Muscle of leg (tissue), 3 donors: ENCODE measurements at regions not wholly inside any gene's neighbourhood (a gene's known extent, or its start where the extent isn't known, plus 50 kb on each side); places are given as distances from the start of the nearest gene placed in this dataset.
"Not testable (repeated sequence)": the region's sequence is repeated elsewhere in the genome, so short reads cannot be mapped to it uniquely, and the experiment has no call there.

Experiments used
- DNase-seq: peaks from one replicate; pipeline ENCODE4 v3.0.0; 2013
- H3K27ac ChIP-seq: one replicate; pipeline ENCODE4 v1.5.1; 2013; ENCODE audit warnings: mild to moderate bottlenecking, low read length, control low read depth
- H3K27me3 ChIP-seq: one replicate; pipeline ENCODE4 v1.6.1; 2013; ENCODE audit warnings: low read length; ENCODE audit not compliant: control insufficient read depth, insufficient read depth
- H3K36me3 ChIP-seq: one replicate; pipeline ENCODE4 v1.6.1; 2013; ENCODE audit warnings: low read length; ENCODE audit not compliant: control insufficient read depth, insufficient read depth
- H3K4me1 ChIP-seq: one replicate; pipeline ENCODE4 v1.6.1; 2013; ENCODE audit warnings: low read length; ENCODE audit not compliant: control insufficient read depth, insufficient read depth
- H3K4me3 ChIP-seq: one replicate; pipeline ENCODE4 v1.5.1; 2013; ENCODE audit warnings: low read length, control low read depth
- H3K9me3 ChIP-seq: replicated peaks from 2 replicates; pipeline ENCODE4 v1.6.1; 2013; ENCODE audit warnings: low read depth, low read length; ENCODE audit not compliant: control insufficient read depth
- WGBS: methylation state at CpG from one replicate; pipeline ENCODE4 v1.1.5; 2013; ENCODE audit warnings: missing lambda C conversion rate; ENCODE audit not compliant: insufficient coverage; 5-methylcytosine and 5-hydroxymethylcytosine counted together

DNA sequence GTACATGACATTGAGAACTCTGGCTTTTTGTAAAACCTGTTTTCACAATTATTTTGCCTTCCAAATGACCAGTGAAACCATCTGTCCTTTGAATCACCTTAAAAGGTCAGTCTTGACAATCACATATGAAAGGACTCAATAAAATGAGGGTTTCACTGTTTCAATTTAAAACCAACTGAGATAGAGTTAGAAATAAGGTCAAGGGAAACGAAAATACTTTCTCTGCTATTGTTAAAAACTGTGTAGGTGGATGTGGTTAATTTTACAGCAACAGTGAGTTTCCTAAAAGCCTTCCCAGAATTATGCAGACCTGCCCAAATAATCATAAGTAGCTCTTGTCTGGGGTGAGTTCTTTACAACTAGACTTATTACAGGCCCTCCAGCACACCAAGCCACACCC is 839.9 kb downstream of the RAB28 start:
- Histone ChIP-seq H3K36me3 (no peaks in the 10 kb centered on the region), H3K27me3 (no peaks in the 10 kb centered on the region), H3K9me3 (peaks cover 2% of the 10 kb centered on the region), H3K4me1 (no peaks in the 10 kb centered on the region), H3K27ac (no peak overlapping the region), H3K4me3 (no peak overlapping the region)
- WGBS, result no CpG with 5 or more reads among the region's 1 CpG
- DNase-seq, result no peak

DNA sequence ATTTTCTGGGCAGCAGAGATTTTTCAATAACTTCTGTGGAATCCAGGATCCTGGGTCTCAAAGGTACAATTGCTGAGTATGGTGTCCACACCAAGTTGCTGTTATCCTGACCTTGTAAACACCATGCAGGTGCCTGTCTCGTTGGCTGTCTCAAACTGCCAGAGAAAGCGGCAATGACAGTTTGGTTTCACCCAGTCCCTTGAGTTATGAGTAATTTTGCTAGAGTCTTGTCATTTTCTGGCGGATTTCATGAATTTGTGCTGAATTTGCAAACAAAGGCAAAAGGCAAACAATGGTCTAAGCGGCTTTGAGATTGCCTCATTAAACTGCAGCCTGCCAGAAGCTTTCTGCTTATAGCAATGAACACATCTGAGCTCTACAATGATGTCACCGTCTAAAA is 847.9 kb downstream of the RAB28 start:
- no peak for DNase-seq
- no peak overlapping the region for H3K27ac ChIP-seq
- H3K27me3 ChIP-seq, result no peaks in the 10 kb centered on the region
- H3K4me3 ChIP-seq, result no peak overlapping the region
- peaks cover 2% of the 10 kb centered on the region for H3K9me3 ChIP-seq
- WGBS, result 74% methylated on average over 4 of the region's 5 CpGs
- no peaks in the 10 kb centered on the region for H3K36me3 ChIP-seq
- H3K4me1 ChIP-seq, result no peaks in the 10 kb centered on the region

DNA sequence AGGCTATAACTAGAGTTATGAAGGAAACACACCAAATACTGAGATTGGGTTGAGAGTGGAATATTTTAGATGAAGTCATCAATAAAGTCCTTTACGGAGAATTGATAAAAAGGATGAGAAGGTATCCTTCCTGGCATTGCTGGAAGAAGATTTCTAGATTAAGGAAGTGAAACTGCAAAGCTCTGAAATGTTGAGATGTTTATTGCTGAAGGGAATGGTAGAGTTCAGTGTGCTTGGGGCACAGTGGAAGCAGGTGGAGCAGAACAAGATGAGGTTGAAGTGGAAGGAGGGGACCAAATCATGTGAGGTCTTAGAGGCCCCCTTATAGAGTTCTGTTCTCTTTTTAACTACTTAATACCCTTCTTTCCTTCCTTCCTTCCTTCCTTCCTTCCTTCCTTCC is 848.5 kb downstream of the RAB28 start:
- H3K36me3 ChIP-seq, result no peaks in the 10 kb centered on the region
- H3K9me3 ChIP-seq, result peaks cover 2% of the 10 kb centered on the region
- H3K27ac ChIP-seq, result no peak overlapping the region
- no peak overlapping the region for H3K4me3 ChIP-seq
- no CpG with 5 or more reads among the region's 1 CpG for WGBS
- H3K4me1 ChIP-seq, result no peaks in the 10 kb centered on the region
- no peaks in the 10 kb centered on the region for H3K27me3 ChIP-seq
- no peak for DNase-seq

DNA sequence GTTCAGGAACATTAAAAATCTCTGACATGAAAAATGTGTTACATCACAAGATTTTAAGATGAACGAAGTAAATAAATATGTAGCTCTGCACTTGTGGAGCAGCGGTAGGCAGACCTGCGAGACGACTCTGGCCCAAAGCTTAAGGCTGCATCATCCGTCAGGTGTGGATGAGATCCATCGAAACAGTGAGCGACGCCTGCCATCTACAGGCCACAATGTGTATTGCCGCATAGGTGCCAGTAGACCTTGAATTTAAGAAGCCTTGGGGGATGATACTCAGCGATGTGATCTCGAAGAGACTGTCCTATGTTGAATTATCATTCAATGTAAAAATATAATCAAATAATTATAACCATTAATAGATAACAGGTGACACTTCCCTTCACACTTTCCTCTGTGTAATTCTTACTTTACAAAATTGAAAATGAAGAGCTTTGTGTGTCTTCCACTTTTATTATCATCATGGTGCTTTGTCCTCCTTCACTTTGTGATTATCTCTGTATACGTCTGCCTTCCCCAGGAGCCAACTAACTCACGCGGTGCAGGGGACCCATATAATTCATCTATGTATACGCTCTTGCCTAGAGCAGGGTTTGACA is 851.0 kb downstream of the RAB28 start:
- no peaks in the 10 kb centered on the region for H3K36me3 ChIP-seq
- H3K27ac ChIP-seq, result no peak overlapping the region
- peak; percentile 63 for DNase-seq
- no peaks in the 10 kb centered on the region for H3K9me3 ChIP-seq
- no peak overlapping the region for H3K4me3 ChIP-seq
- 7% methylated on average over 5 of the region's 15 CpGs for WGBS
- H3K4me1 ChIP-seq, result no peaks in the 10 kb centered on the region
- H3K27me3 ChIP-seq, result no peaks in the 10 kb centered on the region

DNA sequence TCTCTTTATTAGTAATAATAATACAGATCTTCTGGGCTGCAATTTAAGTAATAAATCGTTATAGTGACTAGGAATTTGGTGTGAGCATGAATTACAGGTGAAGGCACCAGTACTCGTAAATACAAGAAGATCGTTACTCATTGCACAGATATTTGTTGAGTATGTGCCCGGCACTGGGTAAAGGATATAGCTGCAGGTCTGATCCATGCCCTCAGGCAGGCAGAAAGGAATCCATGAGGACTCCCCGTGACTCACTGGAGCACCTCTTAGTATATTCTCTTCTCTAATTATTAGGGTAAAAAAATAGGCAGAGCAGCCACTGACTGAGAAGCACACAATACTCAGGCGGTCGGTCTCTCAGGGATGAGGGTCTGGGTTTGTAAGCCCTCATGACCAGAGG is 868.3 kb downstream of the RAB28 start:
- Histone ChIP-seq H3K4me3 (no peak overlapping the region), H3K9me3 (no peaks in the 10 kb centered on the region), H3K27ac (no peak overlapping the region), H3K4me1 (no peaks in the 10 kb centered on the region), H3K36me3 (no peaks in the 10 kb centered on the region), H3K27me3 (no peaks in the 10 kb centered on the region)
- WGBS, result 100% methylated on average over 4 of the region's 7 CpGs
- DNase-seq, result no peak

DNA sequence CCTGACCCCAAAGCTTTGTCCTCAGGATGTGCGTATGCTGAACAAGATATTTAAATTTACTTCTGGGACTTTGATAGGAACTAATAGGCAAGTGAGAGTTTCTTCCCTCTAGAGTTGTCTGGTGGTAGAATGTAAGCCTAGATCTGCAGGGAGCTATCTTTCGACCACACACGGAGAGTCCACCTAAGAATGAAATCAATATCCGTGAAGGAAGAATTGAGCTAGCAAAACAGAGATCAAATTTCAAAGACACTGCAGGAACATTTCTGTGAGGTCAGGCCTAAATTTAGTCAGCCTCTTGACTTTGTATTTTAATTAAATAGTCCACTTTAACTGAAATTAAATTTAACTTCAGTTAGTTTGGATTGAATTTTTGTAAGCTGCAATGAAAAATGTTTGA is 871.3 kb downstream of the RAB28 start:
- no peaks in the 10 kb centered on the region for H3K4me1 ChIP-seq
- H3K36me3 ChIP-seq, result no peaks in the 10 kb centered on the region
- WGBS, result no CpG with 5 or more reads among the region's 4 CpGs
- H3K27me3 ChIP-seq, result no peaks in the 10 kb centered on the region
- no peak overlapping the region for H3K4me3 ChIP-seq
- H3K27ac ChIP-seq, result no peak overlapping the region
- no peak for DNase-seq
- H3K9me3 ChIP-seq, result no peaks in the 10 kb centered on the region

DNA sequence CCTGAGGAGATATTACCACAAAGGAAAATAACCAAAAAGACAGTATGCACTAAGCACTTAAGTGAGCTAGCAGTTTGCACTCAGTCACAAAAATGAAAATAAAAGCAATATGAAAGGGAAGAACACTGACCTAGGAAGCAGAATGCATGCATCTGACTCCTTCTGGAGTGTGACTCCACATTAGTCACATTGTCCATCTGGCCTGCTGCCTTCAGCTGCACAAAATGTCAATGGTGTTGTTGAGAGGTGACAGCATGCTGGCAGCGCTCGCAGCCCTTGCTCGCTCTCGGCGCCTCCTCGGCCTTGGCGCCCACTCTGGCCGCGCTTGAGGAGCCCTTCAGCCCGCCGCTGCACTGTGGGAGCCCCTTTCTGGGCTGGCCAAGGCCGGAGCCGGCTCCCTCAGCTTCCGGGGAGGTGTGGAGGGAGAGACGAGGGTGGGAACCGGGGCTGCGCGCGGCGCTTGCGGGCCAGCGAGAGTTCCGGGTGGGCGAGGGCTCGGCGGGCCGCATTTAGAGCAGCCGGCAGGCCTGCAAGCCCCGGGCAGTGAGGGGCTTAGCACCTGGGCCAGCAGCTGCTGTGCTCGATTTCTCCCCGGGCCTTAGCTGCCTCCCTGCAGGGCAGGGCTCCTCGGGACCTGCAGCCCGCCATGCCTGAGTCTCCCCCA is 874.8 kb downstream of the RAB28 start:
- H3K27me3 ChIP-seq, H3K36me3 ChIP-seq, H3K4me1 ChIP-seq, H3K9me3 ChIP-seq, DNase-seq, H3K4me3 ChIP-seq, H3K27ac ChIP-seq: not testable (repeated sequence)
- WGBS, result 85% methylated on average over 22 of the region's 33 CpGs

DNA sequence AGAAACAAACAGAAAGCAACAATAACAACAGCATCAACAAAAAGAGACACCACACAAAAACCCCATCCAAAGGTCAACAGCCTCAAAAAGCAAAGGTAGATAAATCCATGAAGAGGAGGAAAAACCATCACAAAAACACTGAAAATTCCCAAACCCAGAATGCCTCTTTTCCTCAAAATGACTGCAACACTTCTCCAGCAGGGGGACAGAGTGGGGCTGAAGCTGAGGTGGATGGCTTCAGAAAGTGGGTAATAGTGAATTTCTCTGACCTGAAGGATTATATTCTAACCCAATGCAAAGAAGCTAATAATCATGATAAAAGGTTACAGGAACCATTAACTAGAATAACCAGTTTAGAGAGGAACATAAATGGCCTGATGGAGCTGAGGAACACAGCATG is 888.2 kb downstream of the RAB28 start:
- H3K4me3 ChIP-seq, result no peak overlapping the region
- H3K4me1 ChIP-seq, result no peaks in the 10 kb centered on the region
- no peaks in the 10 kb centered on the region for H3K36me3 ChIP-seq
- DNase-seq, result no peak
- no peak overlapping the region for H3K27ac ChIP-seq
- H3K27me3 ChIP-seq, result no peaks in the 10 kb centered on the region
- peaks cover 13% of the 10 kb centered on the region for H3K9me3 ChIP-seq

DNA sequence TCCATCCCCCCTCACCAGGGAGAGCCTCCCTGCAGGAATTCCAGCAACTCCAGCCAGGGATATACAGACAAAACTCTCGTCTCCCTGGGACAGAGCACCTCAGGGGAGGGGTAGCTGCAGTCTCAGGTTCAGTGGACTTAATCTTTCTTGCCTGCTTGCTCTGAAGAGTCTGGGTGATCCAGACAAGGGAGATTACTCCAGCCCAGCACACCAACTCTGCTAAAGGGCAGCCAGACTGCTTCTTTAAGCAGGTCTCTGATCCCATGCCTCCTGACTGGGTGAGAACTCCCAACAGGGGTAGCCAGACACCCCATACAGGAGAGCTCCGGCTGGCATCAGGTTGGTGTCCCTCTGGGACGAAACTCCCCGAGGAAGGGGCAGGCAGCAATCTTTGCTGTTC is 888.7 kb downstream of the RAB28 start:
- no peak overlapping the region for H3K27ac ChIP-seq
- no peaks in the 10 kb centered on the region for H3K4me1 ChIP-seq
- no peak overlapping the region for H3K4me3 ChIP-seq
- WGBS, result 76% methylated on average over 3 of the region's 4 CpGs
- peaks cover 13% of the 10 kb centered on the region for H3K9me3 ChIP-seq
- no peak for DNase-seq
- H3K27me3 ChIP-seq, result no peaks in the 10 kb centered on the region
- H3K36me3 ChIP-seq, result no peaks in the 10 kb centered on the region

DNA sequence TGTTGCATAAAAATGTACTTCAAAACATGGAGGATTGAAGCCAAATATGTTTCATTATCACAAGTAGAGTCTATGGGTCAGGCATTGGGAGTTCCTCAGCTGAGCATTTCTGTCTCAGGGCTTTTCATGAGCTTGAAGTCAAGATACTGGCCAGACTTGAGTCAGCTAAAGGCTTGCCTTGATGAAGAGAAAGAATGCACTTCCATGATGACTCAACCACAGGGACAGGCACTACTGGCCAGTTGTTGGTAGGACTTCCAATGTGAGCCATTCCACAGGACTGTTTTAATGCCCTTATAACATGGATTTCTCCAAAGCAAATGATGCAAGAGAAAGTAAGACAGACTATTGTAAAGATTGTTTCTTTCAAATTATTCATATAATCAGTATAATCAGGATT is 895.6 kb downstream of the RAB28 start:
- DNase-seq, result no peak
- Histone ChIP-seq H3K27me3 (no peaks in the 10 kb centered on the region), H3K36me3 (no peaks in the 10 kb centered on the region), H3K27ac (no peak overlapping the region), H3K4me1 (no peaks in the 10 kb centered on the region), H3K4me3 (no peak overlapping the region), H3K9me3 (peaks cover 4% of the 10 kb centered on the region)
